GM18505 (cell line): ENCODE measurements at regions not wholly inside any gene's neighbourhood (a gene's known extent, or its start where the extent isn't known, plus 50 kb on each side); places are given as distances from the start of the nearest gene placed in this dataset.
"Not testable (repeated sequence)": the region's sequence is repeated elsewhere in the genome, so short reads cannot be mapped to it uniquely, and the experiment has no call there.

Experiments
- ATAC-seq: cut with Tn5 transposase; IDR thresholded peaks from one replicate; pipeline ENCODE4 v1.9.1; 2021; ENCODE audit not compliant: unreplicated experiment
- POLR2A ChIP-seq: IDR thresholded peaks from 4 replicates; pipeline ENCODE4 v1.6.1; 2011; ENCODE audit warnings: borderline replicate concordance; ENCODE audit not compliant: insufficient read depth, insufficient read length; ENCODE audit errors: extremely low read depth

DNA sequence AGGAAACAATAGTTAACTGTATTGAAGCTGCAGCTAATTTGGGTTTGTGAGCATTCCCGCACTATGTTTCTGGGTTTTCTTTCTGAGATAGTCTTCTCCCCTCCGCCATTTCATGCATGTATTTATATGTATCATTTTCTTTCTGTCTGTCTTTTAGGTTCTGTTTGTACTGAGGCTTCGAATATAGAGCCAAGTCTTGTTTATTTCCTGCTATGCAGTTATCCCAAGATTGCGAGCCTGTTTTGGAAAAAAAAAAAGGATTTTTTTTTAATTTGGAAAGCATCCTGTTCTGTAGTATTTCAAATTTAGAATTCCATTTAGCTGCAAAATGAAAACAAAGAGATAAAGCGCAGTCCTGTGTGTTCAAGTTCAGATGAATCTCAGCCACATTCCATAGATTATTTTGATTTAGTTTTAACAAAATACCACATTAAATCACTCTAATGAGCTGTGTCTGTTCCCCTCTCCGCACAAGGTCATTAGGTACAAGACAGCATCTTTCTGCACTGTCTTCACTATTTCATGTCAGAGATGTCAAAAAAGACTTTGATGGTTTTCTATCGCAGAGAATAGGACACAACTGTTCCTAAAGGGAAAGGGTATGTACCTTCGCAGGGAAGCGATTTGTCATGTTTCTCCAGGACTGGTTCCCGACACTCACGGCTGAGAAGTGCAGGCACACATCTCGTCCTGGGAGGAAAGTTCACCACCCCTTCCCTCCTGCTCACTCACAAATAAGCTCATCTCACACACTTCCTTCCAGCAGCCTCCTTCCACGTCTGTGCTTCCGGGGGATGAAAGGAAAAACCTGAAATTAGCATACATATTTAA, 443.4 kb downstream of the ZNF516 start:
- TF ChIP-seq POLR2A, result no peak
- ATAC-seq, result no peak

- no peak for ATAC-seq
- no peak for TF ChIP-seq POLR2A
Measured at GRCh38 chr18:76046221-76046620, 448.8 kb downstream of the ZNF516 start.

DNA sequence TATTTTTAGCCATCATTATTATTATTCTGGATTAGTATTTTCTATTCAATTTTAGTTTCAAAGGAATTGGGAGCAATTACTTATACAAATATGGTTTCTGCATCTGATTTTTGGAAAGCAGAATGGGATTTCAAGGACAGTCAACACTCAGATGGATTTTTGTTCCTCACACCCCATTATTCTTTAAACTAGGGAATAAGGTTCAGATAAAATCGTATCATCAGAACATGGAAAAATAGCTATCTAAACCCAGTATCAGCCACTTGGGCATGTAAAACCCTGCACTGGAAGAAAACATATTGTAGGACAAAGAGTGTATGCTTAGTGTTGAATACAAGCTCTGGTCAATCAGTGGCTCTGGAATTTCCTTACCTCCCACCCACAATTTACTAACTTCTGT, 452.5 kb downstream of the ZNF516 start:
- TF ChIP-seq POLR2A, result no peak
- no peak for ATAC-seq

DNA sequence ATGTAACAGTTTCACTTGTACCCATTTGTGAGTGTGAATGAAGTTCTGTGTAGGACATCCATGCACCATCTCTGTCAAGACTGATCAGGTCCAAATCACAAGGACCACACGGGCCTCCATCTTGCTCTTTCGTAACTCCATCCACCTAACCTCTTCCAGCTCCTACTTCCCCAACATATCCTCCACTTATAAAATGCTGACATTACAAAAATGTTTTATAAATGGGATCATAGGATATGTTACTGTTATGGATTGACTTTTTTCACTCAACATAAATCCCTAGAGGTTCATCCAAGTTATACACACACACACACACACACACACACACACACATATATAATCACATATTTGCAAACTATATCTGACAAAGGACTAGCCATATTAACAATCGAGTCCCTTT, 476.8 kb downstream of the ZNF516 start:
- ATAC-seq, result no peak
- no peak for TF ChIP-seq POLR2A

GRCh38 chr18:76013057-76013456, 482.0 kb downstream of the ZNF516 start:
- no peak for ATAC-seq
- TF ChIP-seq POLR2A, result no peak

DNA sequence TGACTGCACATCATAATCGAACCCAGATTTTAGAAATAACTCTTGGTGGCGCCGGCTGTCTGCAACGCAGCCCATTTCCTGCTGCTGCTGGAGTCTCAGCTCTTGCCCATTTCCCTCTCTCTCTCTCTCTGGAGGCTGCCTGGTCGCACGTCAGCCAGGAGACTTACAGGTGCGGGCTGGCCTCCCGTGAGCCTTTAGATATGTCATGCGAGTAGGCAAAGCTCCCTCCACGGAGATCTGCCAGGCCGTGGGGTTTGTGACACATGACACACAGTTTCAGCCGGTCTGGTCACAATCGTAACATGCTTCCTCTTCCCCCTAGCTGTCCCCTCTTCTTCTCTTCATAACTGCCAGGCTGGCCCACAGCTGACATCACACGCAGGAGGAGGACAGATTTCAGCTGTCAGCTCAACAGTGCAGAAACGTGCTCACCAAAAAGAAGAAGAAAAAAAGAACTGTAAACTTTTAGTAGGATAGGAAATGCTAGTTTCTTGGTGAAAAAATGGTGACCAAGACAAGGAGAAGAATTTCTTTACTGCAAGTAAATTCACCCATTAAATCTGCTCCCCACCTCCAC, 489.3 kb downstream of the ZNF516 start:
- no peak for TF ChIP-seq POLR2A
- ATAC-seq, result no peak

- not testable (repeated sequence) for ATAC-seq
Measured at GRCh38 chr18:75987913-75988312, 507.1 kb downstream of the ZNF516 start.

- TF ChIP-seq POLR2A, result no peak
- ATAC-seq, result no peak
Measured at GRCh38 chr18:75984853-75985252, 510.2 kb downstream of the ZNF516 start.

DNA sequence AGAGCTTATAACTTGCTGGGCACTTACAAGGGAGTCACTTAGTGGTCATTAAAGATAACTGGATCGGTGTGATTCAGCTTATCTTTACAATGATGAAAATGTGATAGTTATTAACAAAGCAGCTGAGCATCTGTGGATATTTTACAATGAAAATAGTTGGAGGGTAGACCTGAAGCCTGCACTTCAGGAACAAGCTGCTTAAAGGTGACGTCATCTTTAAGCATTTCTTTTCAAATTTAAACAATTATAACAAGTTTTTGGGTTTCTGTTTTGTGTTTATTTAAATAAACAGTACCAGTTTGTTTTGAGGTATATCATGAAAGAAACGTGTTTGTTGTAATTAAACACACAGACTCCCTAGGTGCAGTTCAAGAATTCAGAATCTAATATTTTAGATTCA, 513.9 kb downstream of the ZNF516 start:
- no peak for ATAC-seq
- TF ChIP-seq POLR2A, result no peak

DNA sequence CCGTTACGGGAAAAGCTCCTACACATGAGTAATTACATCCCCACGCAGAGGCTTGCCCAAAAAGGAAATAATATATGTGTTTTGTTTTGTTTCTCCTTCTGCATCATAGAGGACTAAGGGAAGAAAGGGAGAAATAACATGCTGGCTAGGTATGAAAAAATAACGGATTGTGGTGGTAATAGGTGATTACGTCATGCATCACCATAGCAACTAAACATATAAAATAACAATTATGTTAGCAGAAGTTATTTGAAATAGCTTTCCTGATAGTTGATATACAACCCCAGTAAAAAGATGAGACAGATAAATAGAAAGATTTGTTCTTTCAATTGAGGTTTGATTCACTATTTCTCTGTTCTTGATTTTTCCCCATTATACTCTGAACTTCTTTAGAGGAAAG, 518.0 kb downstream of the ZNF516 start:
- ATAC-seq, result no peak
- no peak for TF ChIP-seq POLR2A

DNA sequence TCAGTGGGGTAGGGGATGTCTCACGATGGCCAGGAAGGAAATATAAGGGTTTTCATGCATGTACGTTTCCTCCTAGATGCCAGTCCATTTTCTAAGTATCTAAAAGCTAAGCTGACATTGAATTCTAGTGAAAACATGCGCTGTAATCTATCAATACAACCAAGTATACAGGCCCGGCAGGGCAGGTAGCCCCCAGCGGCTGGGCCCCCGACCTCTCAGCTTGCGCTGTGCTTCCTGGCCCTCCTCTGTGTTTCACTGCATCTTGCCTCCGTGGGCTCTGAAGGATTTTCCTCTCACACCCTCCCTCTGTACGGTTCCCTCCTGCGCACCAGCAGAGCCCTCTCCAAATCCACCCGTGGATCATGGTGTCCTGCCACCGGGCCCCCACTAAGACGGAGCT, 524.8 kb downstream of the ZNF516 start:
- TF ChIP-seq POLR2A, result no peak
- no peak for ATAC-seq

DNA sequence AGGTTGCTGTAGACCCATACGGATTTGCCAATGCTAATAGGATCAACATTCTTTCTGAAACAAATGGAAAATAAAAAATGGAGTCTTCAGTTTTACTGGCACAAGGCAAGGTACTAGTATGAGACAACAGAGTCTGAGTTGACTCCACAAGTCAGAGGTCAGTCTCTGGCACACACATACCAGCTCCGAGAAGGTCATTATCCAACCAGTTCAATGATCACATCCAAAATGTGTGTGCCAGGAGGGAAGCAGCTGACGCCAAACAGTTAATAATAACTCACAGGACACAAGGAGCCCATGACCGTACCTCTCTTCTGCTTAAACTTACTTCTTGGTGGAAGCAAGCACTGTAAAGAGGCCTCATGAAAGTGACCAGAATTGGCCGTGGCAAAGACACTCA, 528.6 kb downstream of the ZNF516 start:
- no peak for TF ChIP-seq POLR2A
- ATAC-seq, result no peak

DNA sequence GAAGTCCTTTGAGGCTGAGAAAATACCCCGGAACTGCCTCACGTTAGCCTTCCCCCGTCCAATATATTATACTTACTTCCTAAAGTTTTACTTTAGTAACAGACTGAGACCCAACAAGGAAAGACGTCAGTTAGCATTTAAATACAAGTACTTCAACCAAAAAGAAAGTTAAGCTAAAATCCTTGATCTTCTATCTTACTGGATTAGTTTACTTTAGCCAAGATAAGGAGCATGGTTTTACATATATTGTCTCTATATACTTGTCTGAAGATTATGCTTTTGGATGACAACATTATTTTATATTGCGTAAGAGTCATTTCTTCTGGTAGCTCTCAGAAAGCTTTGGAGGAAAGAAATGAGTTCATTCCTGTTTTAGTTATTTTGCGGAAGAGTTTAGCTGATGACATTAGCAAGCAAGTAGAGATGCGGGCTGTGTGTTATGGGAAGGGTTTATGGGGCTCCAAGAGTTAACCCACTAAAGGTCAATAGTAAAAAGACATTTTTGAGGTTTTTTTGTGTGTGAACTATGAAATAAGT, 532.9 kb downstream of the ZNF516 start:
- TF ChIP-seq POLR2A, result no peak

GRCh38 chr18:75960356-75960755, 532.9 kb upstream of the SMIM21 start:
- not testable (repeated sequence) for ATAC-seq

More for the DNA sequence above, 532.9 kb downstream of the ZNF516 start:
- no peak for ATAC-seq
